Natural killer cell (primary cell): ENCODE measurements at regions not wholly inside any gene's neighbourhood (a gene's known extent, or its start where the extent isn't known, plus 50 kb on each side); places are given as distances from the start of the nearest gene placed in this dataset.

ENCODE experiments used
- ATAC-seq, 3 donors: fragments of 150-1000 bp in 2 of 3; fragments of 200-7000 bp in 1 of 3; cut with Tn5 transposase; 1 replicate in 1 of 3; 2 replicates in 2 of 3; pipeline ENCODE4 v1.10.0; 2021; ENCODE audit warnings: mild to moderate bottlenecking in 2 of 3, moderate library complexity in 2 of 3
- DNase-seq, 2 donors: peaks; one replicate each; pipeline versions ENCODE4 v3.0.0 to v3.0.0-alpha.2; 2013 to 2021; ENCODE audit warnings: mixed read lengths in 1 of 2
- H3K27ac ChIP-seq: one replicate; pipeline ENCODE4 v1.5.1; 2013; ENCODE audit warnings: mild to moderate bottlenecking, low read length
- H3K27me3 ChIP-seq: one replicate; pipeline ENCODE4 v1.6.1; 2013; ENCODE audit warnings: low read length; ENCODE audit not compliant: control insufficient read depth, insufficient read depth
- H3K36me3 ChIP-seq: one replicate; pipeline ENCODE4 v1.6.1; 2013; ENCODE audit warnings: low read length; ENCODE audit not compliant: control insufficient read depth, insufficient read depth
- H3K4me1 ChIP-seq: one replicate; pipeline ENCODE4 v1.6.1; 2013; ENCODE audit warnings: low read length; ENCODE audit not compliant: control insufficient read depth, insufficient read depth
- H3K4me3 ChIP-seq: one replicate; pipeline ENCODE4 v1.5.1; 2013; ENCODE audit warnings: low read length
- H3K9me3 ChIP-seq: one replicate; pipeline ENCODE4 v1.6.1; 2013; ENCODE audit warnings: low read length; ENCODE audit not compliant: control insufficient read depth, insufficient read depth
- H3K27ac Mint-ChIP-seq, 2 donors: one replicate each; pipeline ENCODE4 v1.8.0; 2022; ENCODE audit warnings: mild to moderate bottlenecking in 2 of 2, mixed read lengths in 2 of 2, moderate library complexity in 1 of 2
- H3K27me3 Mint-ChIP-seq, 2 donors: one replicate each; pipeline ENCODE4 v1.8.0; 2022; ENCODE audit warnings: low read depth in 2 of 2, mixed read lengths in 2 of 2
- H3K36me3 Mint-ChIP-seq: one replicate; pipeline ENCODE4 v1.8.0; 2022; ENCODE audit warnings: mixed read lengths
- H3K4me1 Mint-ChIP-seq, 2 donors: one replicate each; pipeline ENCODE4 v1.8.0; 2022; ENCODE audit warnings: mixed read lengths in 2 of 2
- H3K4me3 Mint-ChIP-seq: one replicate; pipeline ENCODE4 v1.8.0; 2022; ENCODE audit warnings: mild to moderate bottlenecking, moderate library complexity, mixed read lengths
- H3K9me3 Mint-ChIP-seq, 2 donors: one replicate each; pipeline ENCODE4 v1.8.0; 2022; ENCODE audit warnings: mixed read lengths in 2 of 2
- WGBS: methylation state at CpG from one replicate; pipeline ENCODE4 v1.1.7; 2013; ENCODE audit warnings: missing lambda C conversion rate; ENCODE audit not compliant: insufficient coverage; 5-methylcytosine and 5-hydroxymethylcytosine counted together
- intact Hi-C: fragments of 100-400 bp; cut with micrococcal nuclease; formaldehyde crosslinking; loops from one replicate; pipeline ENCODE4 v1.14.2; 2022
- TF ChIP-seq, protein P1 (sequence below): fragments of 200-600 bp; IDR thresholded peaks from one replicate; pipeline ENCODE4 v1.8.0; 2022; ENCODE audit warnings: antibody characterized with exemption

DNA sequence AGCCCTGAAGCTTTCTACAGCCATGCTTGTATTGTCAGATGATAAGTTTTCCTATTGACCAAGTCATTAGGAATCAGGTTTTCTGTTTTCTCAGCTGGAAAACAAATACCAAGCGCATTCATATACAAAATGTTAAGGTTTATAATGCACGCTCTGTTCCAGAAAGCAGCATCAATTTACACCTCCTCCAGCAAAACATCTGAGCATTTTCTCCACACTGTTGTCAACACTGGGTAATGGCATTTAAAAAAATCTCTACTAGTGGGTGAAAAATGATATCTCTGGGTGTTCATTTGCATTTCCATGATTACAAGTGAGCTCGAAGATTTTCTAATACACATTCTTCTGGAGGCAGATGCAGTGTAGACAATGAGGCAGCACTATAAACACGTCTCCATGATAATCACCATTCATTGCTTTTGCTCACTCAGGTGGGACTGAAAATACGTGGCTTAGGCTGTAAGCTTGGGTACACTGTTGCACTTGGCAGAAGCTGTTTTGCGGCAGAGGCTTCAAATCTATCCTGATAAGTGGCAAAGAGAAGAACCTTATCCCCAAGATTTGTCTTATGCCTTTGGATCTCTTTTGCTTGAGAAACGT, 114.8 kb upstream of the PLPP4 start:
- H3K36me3 Mint-ChIP-seq = no peaks in the 10 kb centered on the region
- Histone ChIP-seq H3K4me1 (no peaks in the 10 kb centered on the region), H3K4me3 (no peak overlapping the region), H3K9me3 (no peaks in the 10 kb centered on the region), H3K36me3 (no peaks in the 10 kb centered on the region), H3K27ac (no peak overlapping the region), H3K27me3 (no peaks in the 10 kb centered on the region)
- H3K4me1 Mint-ChIP-seq = no peaks in the 10 kb centered on the region
- ATAC-seq (no peak), DNase-seq (no peak)
- TF ChIP-seq, protein P1, sequence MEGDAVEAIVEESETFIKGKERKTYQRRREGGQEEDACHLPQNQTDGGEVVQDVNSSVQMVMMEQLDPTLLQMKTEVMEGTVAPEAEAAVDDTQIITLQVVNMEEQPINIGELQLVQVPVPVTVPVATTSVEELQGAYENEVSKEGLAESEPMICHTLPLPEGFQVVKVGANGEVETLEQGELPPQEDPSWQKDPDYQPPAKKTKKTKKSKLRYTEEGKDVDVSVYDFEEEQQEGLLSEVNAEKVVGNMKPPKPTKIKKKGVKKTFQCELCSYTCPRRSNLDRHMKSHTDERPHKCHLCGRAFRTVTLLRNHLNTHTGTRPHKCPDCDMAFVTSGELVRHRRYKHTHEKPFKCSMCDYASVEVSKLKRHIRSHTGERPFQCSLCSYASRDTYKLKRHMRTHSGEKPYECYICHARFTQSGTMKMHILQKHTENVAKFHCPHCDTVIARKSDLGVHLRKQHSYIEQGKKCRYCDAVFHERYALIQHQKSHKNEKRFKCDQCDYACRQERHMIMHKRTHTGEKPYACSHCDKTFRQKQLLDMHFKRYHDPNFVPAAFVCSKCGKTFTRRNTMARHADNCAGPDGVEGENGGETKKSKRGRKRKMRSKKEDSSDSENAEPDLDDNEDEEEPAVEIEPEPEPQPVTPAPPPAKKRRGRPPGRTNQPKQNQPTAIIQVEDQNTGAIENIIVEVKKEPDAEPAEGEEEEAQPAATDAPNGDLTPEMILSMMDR = no peak
- intact Hi-C loops = no loop called here
- H3K27me3 Mint-ChIP-seq = peaks cover 14 to 23% of the 10 kb centered on the region in 2 donors
- H3K27ac Mint-ChIP-seq = no peak overlapping the region
- WGBS = 81% methylated on average over 7 of the region's 7 CpGs
- no peaks in the 10 kb centered on the region for H3K9me3 Mint-ChIP-seq
- no peak overlapping the region for H3K4me3 Mint-ChIP-seq

DNA sequence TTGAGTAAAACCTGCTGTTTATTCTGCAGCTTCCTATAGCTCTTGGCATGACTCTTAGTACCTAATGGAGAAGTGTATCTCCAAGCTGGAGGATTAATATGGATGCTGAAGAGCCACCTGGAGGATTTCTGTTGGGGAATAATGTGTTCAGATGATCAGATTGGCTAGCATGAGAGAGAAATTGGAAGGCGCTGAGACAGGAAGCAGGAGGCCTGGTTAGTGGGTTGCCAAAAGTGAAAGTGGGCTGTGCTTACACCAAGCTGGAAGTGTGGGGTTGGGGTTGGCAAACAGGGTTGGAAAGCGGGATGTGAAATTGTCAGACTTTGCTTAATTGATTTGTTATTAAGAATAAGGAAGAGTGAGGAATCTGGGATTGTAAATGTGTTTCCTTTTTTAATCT, 111.8 kb upstream of the PLPP4 start:
- no peaks in the 10 kb centered on the region for H3K36me3 ChIP-seq
- DNase-seq (no peak), ATAC-seq (no peak)
- H3K27me3 Mint-ChIP-seq = peaks cover 11 to 16% of the 10 kb centered on the region in 2 donors
- TF ChIP-seq, protein P1 = no peak
- peaks cover 2% of the 10 kb centered on the region for H3K27me3 ChIP-seq
- H3K9me3 ChIP-seq = peaks cover 4% of the 10 kb centered on the region
- no peak overlapping the region for H3K27ac ChIP-seq
- no peaks in the 10 kb centered on the region for H3K4me1 Mint-ChIP-seq
- no peaks in the 10 kb centered on the region for H3K9me3 Mint-ChIP-seq
- H3K4me1 ChIP-seq = no peaks in the 10 kb centered on the region
- H3K4me3 ChIP-seq = no peak overlapping the region
- no peaks in the 10 kb centered on the region for H3K36me3 Mint-ChIP-seq
- intact Hi-C loops = no loop called here
- 52% methylated on average over 2 of the region's 2 CpGs for WGBS
- H3K4me3 Mint-ChIP-seq = no peak overlapping the region
- H3K27ac Mint-ChIP-seq = no peak overlapping the region

GRCh38 chr10:120347644-120348043, 109.4 kb upstream of the PLPP4 start:
- intact Hi-C loops = no loop called here
- H3K27ac ChIP-seq = no peak overlapping the region
- Mint-ChIP-seq H3K27me3 (peaks cover 8 to 16% of the 10 kb centered on the region in 2 donors), H3K4me3 (no peak overlapping the region), H3K9me3 (no peaks in the 10 kb centered on the region), H3K4me1 (no peaks in the 10 kb centered on the region), H3K27ac (no peak overlapping the region), H3K36me3 (no peaks in the 10 kb centered on the region)
- 46% methylated on average over 3 of the region's 3 CpGs for WGBS
- TF ChIP-seq, protein P1 = no peak
- H3K9me3 ChIP-seq = peaks cover 4% of the 10 kb centered on the region
- H3K36me3 ChIP-seq = no peaks in the 10 kb centered on the region
- no peak for DNase-seq
- H3K4me1 ChIP-seq = no peaks in the 10 kb centered on the region
- no peak overlapping the region for H3K4me3 ChIP-seq
- H3K27me3 ChIP-seq = peaks cover 2% of the 10 kb centered on the region
- no peak for ATAC-seq

DNA sequence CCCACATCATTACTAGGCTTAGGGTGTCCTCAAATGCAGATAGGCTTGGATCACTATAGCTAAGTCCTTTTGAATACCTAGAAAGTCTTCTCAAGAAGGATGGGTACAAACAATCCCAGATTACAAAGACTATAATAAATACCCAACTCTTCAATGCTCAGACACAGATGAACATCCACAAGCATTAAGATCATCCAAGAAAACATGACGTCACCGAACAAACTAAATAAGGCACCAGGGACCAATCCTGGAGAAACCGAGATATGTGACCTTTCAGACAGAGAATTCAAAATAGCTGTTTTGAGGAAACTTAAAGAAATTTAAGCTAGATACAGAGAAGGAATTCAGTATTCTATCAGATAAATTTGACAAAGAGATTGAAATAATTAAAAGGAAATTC, 108.0 kb upstream of the PLPP4 start:
- H3K9me3 ChIP-seq = peaks cover 4% of the 10 kb centered on the region
- no peak overlapping the region for H3K27ac ChIP-seq
- no peak overlapping the region for H3K27ac Mint-ChIP-seq
- DNase-seq (no peak), ATAC-seq (no peak)
- H3K27me3 ChIP-seq = peaks cover 2% of the 10 kb centered on the region
- no peaks in the 10 kb centered on the region for H3K36me3 Mint-ChIP-seq
- TF ChIP-seq, protein P1 = no peak
- H3K4me1 Mint-ChIP-seq = no peaks in the 10 kb centered on the region
- intact Hi-C loops = no loop called here
- WGBS = 100% methylated on average over 3 of the region's 3 CpGs
- H3K9me3 Mint-ChIP-seq = no peaks in the 10 kb centered on the region
- no peak overlapping the region for H3K4me3 Mint-ChIP-seq
- H3K36me3 ChIP-seq = no peaks in the 10 kb centered on the region
- no peaks in the 10 kb centered on the region for H3K4me1 ChIP-seq
- H3K4me3 ChIP-seq = no peak overlapping the region
- H3K27me3 Mint-ChIP-seq = peaks cover 4 to 8% of the 10 kb centered on the region in 2 donors
